Breast epithelium (tissue), 3 donors: ENCODE measurements at regions not wholly inside any gene's neighbourhood (a gene's known extent, or its start where the extent isn't known, plus 50 kb on each side); places are given as distances from the start of the nearest gene placed in this dataset.

ENCODE experiments used
- CTCF ChIP-seq, 3 donors: fragments of 450-650 bp; IDR thresholded peaks; one replicate each; pipeline ENCODE4 v1.5.1; 2016 to 2017; ENCODE audit warnings: antibody characterized with exemption in 3 of 3, mild to moderate bottlenecking in 3 of 3, moderate library complexity in 3 of 3
- POLR2A ChIP-seq: fragments of 450-650 bp; IDR thresholded peaks from one replicate; pipeline ENCODE4 v1.6.1; 2016; ENCODE audit warnings: antibody characterized with exemption, mild to moderate bottlenecking, moderate library complexity
- POLR2AphosphoS5 ChIP-seq, 3 donors: sonication (generic); formaldehyde crosslinking; IDR thresholded peaks; one replicate each; pipeline ENCODE4 v1.6.1; 2017; ENCODE audit warnings: antibody characterized with exemption in 3 of 3

- TF ChIP-seq CTCF (IDR thresholded peaks at IDR 0.05) (no peak), POLR2A (no peak), POLR2AphosphoS5 (IDR thresholded peaks at IDR 0.05) (no peak)
Measured at GRCh38 chr6:120031837-120032236, 682.3 kb upstream of the MAN1A1 start.
